Dedifferentiated amniotic fluid mesenchymal stem cell (primary cell): ENCODE measurements at regions not wholly inside any gene's neighbourhood (a gene's known extent, or its start where the extent isn't known, plus 50 kb on each side); places are given as distances from the start of the nearest gene placed in this dataset.
"Not testable (repeated sequence)": the region's sequence is repeated elsewhere in the genome, so short reads cannot be mapped to it uniquely, and the experiment has no call there.

Experiments
- DNase-seq: peaks from one replicate; pipeline ENCODE4 v3.0.0-alpha.2; 2016; ENCODE audit errors: extremely low spot score

DNA sequence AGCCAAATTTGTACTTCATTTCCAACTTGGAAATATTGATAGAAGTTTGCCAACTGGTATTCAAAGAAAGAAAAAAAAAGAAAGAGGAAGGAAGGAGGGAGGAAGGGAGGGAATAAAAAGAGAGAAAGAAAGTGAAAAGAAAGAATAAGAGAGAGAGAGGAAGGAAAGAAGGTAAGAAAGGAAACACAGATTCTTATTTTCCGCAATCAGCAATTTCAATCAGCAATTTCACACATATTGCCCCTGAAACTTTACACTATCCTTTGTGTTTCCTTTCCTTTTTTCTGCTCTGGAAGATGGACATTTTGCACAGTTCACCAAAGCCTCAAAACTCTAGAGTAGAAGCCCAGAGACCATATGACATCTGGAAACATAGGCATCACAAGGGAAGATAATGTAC lies 888.1 kb downstream of the REEP3 start:
- no peak for DNase-seq

DNA sequence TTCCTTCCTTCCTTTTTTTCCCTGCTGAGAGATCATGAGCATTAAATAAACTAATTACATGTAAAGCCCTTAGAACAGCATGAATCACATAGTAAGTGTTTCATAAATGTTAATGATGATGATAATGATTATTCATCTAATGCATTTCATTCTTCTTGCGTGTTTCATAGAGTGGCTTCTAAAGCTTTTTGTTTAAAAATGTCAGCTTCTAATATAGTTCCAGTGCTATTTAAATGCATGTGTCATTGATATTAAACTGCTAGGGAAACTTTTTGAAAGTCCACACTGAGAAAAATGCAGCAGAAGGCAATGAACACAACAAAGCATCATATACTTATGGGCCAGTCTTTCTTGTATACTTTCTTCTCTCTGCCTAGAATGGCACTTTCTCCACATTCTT lies 894.8 kb downstream of the REEP3 start:
- no peak for DNase-seq

DNA sequence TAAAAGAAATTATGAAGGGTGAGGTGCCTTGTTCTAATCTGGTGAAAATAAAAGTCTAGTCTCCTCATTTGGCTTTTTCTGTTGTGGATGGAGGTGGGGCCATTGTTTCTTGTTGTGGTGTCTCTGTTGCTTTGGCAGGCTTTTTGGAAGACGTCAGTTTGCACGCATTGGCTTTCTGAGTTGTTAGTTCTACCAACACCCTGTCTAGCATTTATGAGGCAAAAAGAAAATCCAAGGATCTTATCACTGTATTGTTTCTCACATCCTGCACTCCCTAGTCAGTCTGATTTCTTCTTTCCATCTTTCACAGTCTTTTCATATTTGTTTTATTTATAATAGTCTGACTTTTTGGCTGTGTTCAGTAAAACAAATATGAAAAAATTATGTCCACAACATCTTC lies 898.3 kb downstream of the REEP3 start:
- DNase-seq: no peak

DNA sequence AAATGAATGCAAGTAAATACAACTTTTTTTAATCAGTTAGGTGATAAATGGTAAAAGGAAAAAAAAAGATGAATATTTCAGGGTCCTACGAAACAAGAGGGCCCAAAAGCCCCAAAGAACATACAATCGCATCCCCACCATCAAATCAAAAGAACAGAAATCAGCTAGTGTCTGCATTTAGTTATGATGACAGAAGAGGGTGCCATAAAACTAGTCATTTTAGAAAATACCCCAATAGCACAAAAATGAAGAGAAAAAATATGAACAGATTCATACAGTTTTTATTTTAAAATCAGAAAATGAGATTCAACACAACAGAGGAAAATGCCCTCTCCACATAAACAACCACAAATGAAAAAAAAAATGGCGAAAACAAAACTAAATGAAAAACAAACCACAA lies 905.5 kb downstream of the REEP3 start:
- no peak for DNase-seq

DNA sequence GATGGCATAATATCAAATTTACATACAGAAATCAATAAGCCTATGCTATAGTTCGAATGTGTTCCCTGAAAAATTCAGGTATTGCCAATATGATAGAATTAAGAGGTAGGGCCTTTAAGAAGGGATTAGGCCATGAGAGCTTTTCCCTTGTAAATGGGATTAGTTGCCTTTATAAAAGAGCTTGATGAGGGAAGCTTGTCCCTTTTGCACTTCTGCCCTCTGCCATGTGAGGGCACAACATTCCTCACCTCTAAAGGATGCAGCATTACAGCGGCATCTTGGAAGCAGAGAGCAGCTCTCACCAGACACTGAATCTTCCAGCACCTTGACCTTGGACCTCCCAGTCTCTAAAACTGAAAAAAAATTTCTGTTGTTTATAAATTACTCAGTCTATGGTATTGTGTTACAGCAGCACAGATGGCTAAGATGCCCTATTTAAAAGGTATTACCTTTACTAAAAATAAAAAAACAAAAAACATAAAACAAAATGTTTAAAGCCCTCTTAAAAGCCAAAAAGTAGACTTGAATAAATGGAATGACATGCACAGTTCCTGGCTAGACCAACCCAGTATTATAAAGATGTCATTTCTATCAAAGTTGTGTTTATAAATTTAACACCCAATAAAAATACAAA lies 909.6 kb downstream of the REEP3 start:
- DNase-seq: no peak

DNA sequence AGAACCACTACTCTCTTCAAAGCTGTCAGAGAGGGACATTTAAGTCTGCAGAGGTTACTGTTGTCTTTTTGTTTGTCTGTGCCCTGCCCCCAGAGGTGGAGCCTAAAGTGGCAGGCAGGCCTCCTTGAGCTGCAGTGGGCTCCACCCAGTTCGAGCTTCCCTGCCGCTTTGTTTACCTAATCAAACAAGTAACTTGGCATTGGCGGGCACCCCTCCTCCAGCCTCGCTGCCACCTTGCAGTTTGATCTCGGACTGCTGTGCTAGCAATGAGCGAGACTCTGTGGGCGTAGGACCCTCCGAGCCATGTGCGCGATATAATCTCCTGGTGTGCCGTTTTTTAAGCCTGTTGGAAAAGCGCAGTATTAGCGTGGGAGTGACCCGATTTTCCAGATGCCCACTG lies 920.7 kb downstream of the REEP3 start:
- not testable (repeated sequence) for DNase-seq

DNA sequence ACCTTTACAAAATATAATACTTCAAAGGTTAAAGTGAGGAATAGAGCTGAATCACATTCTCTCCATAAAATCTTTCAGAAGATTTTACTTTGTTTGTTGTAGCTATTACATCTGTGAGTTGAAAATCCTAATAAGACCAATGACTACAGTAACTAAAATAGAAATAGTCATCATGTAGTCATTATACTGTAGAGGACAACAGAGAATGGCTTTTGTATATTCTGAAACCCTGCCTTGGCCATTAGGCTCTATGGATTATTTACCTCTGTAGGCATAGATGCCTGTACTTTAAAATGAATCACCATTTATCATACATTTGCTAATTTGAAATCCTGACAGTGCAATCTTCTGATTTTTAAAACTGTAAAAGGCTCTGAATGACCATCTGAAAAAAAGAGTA lies 923.0 kb downstream of the REEP3 start:
- no peak for DNase-seq

DNA sequence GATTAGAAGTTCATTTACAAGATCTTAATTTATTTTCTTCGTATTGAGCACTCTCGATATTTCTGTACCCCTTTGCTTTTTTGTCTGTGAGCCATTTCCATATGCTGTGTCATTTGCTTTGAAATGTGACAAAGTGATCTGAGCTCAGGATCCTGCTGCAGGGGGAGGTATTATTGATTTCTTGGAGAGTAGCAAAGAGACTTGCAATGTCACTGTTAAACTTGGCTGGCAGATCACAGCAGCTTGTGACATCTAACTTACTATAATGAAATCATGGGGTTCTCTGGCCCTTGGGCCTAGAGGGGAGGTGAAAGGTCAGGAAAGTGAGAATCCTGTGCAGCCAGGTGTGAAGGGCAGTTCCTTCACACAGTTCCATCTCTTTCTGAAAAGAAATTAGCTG lies 923.4 kb downstream of the REEP3 start:
- DNase-seq: no peak

DNA sequence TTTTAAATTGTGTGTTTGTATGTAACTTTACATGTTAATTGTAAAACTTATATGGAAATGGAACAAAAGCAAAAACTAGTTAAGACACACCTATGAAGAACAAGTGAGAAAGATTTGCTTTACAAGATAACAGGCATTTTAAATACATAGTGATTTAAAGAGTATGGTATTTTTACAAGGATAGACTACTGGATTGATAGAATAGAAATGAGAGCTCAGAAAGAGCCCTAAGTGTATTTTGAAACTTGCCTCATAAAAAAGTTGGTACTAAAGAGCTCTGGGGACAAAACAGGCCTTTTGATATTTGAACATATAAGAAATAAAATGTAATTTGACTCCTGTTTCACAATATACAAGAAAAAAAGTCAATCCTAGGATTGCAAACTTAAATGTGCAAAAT lies 928.4 kb downstream of the REEP3 start:
- DNase-seq: no peak

DNA sequence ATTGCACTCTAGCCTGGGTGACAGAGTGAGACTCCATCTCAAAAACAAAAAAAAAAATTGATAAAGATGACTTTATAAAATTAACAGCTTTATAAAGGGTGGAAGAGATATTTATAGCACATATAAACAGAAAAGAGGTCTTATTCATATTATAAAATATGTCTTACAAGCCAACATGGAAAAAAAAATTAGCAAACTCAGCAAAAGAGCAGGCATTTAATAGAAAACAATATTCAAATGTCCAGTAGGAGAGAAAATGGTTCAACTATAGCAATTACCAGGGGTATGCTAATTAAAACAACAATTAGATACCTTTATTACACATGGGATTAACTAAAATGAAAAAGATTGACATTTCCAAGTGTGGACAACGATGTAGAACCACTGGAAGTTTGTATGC lies 929.1 kb downstream of the REEP3 start:
- no peak for DNase-seq

DNA sequence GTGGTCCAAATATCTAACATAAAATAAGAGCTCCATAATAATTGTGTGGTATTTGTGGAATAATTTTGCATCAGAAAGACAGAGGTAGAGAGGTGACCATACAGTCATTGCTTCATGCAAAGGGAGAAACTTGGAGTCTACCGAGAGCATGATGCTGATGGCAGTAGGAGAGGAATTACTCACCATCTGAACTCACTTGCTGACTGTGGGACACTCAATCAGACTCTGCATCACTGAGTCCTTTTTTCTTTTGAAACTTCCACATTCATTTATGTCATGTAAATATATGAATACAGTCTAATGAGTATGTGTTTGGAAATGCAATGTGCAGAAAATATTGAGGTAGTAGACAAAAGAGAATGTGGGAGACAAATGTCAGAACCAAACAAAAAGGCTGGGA lies 933.8 kb downstream of the REEP3 start:
- DNase-seq: no peak

DNA sequence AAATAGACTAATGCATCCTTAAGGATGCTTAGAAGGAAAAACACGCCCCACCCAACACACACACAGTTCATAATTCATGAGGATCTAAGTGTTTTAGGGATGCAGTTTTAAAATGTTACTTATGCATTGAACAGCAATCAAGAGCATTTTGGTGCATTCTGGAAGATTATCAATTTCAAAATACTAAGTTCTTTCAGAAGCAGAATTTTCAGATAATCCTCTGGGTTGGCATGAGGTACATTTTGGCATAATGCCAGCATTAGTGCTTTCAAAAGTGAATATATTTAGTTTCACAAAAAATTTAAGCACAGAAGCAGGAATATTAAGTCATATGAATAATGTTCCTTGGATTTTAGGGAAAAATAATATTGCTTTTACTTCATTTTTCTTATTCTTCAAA lies 937.1 kb downstream of the REEP3 start:
- DNase-seq: no peak

DNA sequence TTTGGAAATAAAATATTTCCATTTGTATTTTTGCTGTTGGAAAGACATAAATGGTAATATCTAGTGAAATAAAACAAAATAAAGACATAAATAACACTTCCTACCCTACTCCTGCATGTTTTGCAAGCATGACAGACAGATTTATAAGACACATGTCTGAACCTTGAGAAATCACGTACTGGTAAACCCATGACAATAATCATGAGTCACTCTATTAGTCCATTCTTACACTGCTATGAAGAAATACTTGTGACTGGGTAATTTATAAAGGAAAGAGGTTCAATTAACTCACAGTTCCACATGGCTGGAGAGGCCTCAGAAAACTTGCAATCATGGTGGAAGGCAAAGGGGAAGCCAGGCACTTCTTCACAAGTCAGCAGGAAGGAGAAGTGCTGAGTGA lies 942.2 kb downstream of the REEP3 start:
- no peak for DNase-seq

DNA sequence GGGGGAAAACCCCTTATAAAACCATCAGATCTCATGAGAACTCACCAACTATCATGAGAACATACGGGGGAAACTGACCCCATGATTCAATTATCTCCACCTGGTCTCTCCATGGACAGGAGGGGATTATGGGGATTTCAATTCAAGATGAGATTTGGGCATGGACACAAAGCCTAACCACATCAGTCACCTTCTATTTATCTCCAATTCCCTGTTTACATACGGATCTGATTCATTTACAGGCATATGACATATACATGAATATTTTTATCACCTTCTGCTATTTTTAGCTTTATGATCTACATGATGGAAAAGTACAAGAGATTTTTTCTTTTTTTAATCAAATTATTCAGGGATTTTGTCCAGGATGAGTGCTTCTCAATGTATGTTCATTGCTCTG lies 944.5 kb downstream of the REEP3 start:
- no peak for DNase-seq

DNA sequence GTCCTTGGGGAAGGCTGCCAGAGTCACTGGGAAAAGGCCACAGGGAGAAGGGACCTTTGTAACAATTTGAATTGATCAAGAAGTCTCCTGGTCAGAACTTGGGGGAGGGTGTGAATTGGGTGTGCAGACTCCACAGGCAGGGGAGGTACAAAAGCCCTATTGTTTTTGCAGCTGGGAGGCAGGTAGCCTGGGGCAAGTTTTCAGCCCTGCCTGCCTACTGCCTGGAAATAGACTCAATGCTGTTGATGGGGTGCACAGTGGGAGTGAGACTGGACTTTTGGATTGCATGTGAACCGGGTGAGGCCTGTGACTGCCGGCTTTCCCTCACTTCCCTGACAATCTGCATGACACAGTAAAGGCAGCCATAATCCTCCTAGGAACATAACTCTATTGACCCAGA lies 947.0 kb downstream of the REEP3 start:
- DNase-seq: no peak

DNA sequence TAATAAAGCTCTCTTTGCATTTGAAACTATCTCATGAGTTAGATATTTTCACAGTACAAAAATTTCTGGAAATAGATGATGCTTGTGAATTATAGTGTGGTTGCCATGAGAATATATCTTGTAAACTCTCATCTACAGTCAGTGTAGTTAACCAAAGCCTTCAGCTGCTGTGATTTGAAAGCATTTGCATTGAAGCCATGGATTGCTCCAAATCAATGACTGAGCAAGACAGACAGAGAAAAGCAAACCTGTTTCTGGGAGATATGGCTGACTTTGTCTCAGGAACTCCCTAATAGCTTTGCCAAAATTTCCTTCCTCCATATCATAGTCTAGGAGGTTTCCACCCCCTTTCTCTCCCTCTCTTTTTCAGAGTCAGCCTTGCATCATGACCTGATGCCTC lies 955.3 kb downstream of the REEP3 start:
- no peak for DNase-seq

DNA sequence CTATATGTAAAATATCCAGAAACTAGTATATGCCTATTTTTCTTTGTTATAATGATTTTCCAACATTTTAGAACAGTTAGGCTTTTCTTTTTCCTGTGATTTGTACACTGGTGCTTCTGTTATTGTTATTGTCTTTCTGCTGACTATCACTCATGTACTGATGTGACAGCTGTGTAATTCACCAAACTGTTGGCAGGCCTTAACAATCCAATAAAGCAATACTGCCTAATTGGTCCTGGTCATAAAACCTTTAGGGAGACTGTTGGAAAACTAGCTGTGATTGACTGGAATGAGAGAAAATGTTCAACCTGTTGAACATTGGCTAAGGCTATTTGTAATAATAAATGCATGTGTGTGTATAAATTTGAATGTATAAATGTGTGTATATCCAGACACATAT lies 956.6 kb downstream of the REEP3 start:
- no peak for DNase-seq

DNA sequence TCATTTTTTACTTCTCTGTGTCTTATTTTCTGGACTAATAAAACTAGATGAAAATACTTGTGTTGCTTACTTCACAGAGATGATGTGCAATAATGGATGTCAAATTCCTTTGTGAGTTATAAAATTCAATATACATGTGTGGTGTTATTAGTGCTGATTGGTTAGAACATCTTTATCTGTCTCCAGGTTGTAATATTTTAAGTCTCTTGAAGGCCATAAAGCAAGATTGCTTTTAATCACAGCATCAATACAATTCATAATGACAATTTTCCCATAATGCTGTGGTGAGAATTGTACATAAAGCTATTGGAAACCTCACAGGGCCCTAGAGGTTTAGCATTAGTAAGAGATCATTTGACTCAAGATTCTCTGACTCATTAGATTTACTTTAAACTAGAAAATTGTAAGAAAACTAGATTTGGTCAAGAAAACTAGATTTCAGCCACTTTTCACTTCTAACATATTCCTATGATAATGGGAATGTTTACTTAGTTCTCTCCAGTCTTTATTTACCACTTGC lies 963.7 kb downstream of the REEP3 start:
- DNase-seq: no peak

DNA sequence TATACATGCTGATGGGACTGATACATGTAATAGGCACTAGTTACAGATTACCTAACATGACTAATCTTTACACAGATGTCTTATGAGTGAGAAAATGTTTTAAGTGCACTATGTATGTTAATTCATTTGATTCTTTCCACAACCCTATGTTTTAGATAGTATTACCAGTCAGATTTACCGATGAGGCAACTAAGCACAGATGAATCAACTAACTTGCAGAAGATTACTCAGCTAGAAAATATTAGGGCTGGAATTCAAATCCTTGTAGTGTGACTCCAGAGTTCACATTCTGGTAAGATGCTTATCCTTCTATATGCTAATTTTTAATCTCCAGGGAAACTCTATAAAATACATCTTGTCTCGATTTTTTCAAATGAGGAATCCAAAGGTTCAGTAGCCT lies 964.9 kb downstream of the REEP3 start:
- peak; percentile 45 for DNase-seq

DNA sequence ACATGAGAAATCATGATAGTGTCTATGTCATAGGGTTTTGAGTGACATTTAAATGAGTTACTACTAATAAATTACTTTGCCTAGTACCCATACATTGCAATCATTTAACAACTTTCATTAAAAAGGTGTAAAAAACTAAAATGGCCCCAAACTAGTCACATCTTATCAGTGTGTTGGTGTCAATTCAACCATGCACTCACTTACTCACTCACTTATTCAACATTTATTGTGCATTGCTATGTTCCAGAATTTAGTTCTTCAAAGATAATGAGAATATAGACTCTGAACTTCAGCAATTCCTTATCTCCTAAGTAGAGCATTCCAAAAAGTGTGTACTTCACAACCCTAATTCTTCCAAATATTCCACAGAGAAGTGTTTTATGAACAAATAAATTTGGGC lies 965.7 kb downstream of the REEP3 start:
- no peak for DNase-seq

DNA sequence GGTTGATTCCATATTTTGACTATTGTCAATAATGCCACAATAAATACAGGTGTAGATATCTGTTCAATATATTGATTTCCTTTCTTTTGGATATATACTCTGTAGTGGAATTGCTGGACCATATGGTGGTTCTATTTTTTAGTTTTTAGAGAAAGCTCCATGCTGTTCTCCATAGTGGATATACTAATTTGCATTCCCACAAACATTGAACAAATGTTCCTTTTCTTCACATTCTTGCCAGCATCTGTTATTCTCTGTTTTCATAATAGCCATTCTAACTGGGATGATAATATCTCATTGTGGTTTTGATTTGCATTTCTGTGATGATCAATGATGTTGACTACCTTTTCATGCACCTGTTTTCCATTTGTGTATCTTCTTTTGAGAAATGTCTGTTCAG lies 973.7 kb downstream of the REEP3 start:
- no peak for DNase-seq

DNA sequence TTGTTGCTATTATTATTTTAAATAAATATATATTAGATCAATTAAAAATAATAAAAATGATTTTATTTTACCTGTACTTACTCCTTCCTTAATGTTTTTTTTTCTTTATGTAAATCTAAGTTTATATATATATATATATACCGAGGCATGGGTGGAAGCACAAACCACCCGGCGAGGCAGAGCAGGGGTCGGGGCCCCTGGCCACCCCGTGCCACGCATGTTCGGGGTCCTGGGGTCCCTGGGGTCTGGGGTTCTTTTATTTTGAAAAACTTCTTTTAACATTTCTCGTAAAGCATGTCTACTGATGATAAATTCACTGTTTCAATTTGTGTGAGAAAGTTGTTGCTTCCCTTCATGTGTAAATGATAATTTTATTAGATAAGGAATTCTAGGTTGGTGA lies 976.1 kb downstream of the REEP3 start:
- DNase-seq: no peak

DNA sequence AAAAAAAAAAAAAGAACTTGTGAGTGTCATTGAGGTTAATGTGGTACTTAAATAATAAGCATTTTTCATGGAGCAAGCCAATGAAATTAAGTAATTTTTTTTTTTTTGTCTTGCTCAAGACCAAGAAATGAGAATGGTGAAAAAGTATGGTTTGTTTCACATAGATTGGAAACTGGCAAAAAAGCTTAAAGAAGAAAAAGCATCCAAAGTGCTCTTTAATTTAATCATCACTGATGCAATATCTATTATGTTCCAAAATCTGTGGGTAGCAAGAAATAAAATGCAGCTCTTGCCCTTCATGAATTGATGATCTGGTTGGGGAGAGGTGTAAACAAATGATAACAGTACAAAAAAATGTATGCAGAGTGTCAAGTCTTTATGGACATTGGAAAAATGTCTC lies 980.6 kb downstream of the REEP3 start:
- no peak for DNase-seq

DNA sequence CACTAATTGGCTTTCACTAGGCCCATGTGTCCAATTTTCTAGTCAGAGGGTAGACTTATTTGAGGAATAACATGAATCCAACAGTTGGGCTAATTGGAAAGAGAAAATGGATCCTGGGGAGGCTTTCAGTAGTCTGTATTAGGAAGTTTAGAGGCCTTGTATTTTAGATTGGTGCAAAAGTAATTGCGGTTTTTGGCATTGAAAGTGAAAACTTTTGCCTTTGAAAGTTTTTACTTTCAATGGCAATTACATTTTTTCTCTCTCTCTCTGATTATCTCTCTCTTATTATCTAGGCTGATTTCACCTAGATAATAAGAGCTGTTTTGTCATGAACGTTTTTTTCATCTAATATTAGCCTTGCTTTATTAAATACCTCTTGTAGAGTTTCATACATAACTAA lies 981.7 kb downstream of the REEP3 start:
- no peak for DNase-seq
